IMR-90 (cell line): ENCODE measurements at regions not wholly inside any gene's neighbourhood (a gene's known extent, or its start where the extent isn't known, plus 50 kb on each side); places are given as distances from the start of the nearest gene placed in this dataset.

Experiments used
- ATAC-seq: fragments of 200-7000 bp; cut with Tn5 transposase; 2 replicates; pipeline ENCODE4 v1.9.1; 2020; ENCODE audit warnings: low read depth, mild to moderate bottlenecking, moderate library complexity
- BruUV-seq: library from RNA; stranded (reverse); fragments of 400-500 nt; replicated peaks from 2 replicates; lab custom pipeline; 2021; lab: Mats Ljungman, UMichigan
- CTCF ChIA-PET: fragments of 300-600 bp; formaldehyde crosslinking; extraction: SDS; loops from one replicate; lab custom pipeline; 2021; ENCODE audit warnings: antibody characterized with exemption; lab: Yijun Ruan, JAX
- POLR2A ChIA-PET: fragments of 300-600 bp; sonication (Branson Sonifier 250); formaldehyde crosslinking; loops from one replicate; lab custom pipeline; 2022; ENCODE audit warnings: antibody characterized with exemption; ENCODE audit not compliant: unreplicated experiment; lab: Charles Lee
- DNase-seq: peaks from one replicate; pipeline ENCODE4 v3.0.0; 2013
- H2AFZ ChIP-seq: replicated peaks from 2 replicates; pipeline ENCODE3; 2013; ENCODE audit warnings: low read length, mild to moderate bottlenecking; ENCODE audit not compliant: poor library complexity
- H2AK5ac ChIP-seq: 2 replicates; pipeline ENCODE4 v1.6.1; 2013; ENCODE audit warnings: low read depth, low read length, inconsistent platforms
- H2AK9ac ChIP-seq: replicated peaks from 2 replicates; pipeline ENCODE3; 2013; ENCODE audit warnings: mild to moderate bottlenecking, low read depth, low read length, moderate library complexity; ENCODE audit not compliant: poor library complexity
- H2BK120ac ChIP-seq: 2 replicates; pipeline ENCODE4 v1.6.1; 2013; ENCODE audit warnings: low read depth, low read length, inconsistent platforms
- H2BK15ac ChIP-seq: 3 replicates; pipeline ENCODE4 v1.6.1; 2013; ENCODE audit warnings: low read depth, low read length, inconsistent platforms
- H2BK20ac ChIP-seq: 2 replicates; pipeline ENCODE4 v1.6.1; 2013; ENCODE audit warnings: low read depth, mild to moderate bottlenecking, inconsistent platforms, low read length, moderate library complexity
- H2BK5ac ChIP-seq: 2 replicates; pipeline ENCODE4 v1.6.1; 2013; ENCODE audit warnings: mild to moderate bottlenecking, low read depth, low read length, inconsistent platforms; ENCODE audit not compliant: poor library complexity, severe bottlenecking
- H3K14ac ChIP-seq: replicated peaks from 2 replicates; pipeline ENCODE4 v1.6.1; 2013; ENCODE audit warnings: low read depth, low read length, inconsistent platforms
- H3K18ac ChIP-seq: 2 replicates; pipeline ENCODE4 v1.6.1; 2013; ENCODE audit warnings: low read depth, low read length, control low read depth
- H3K23ac ChIP-seq: 2 replicates; pipeline ENCODE4 v1.6.1; 2013; ENCODE audit warnings: low read depth, low read length, inconsistent platforms
- H3K27ac ChIP-seq: 2 replicates; pipeline ENCODE4 v1.5.1; 2013; ENCODE audit warnings: mild to moderate bottlenecking, control low read depth, low read length; ENCODE audit not compliant: insufficient read depth
- H3K27me3 ChIP-seq: 2 replicates; pipeline ENCODE4 v1.6.1; 2013; ENCODE audit warnings: low read length; ENCODE audit not compliant: control insufficient read depth, insufficient read depth
- H3K36me3 ChIP-seq: 2 replicates; pipeline ENCODE4 v1.6.1; 2013; ENCODE audit warnings: low read length, mixed read lengths; ENCODE audit not compliant: control insufficient read depth, insufficient read depth
- H3K4ac ChIP-seq: 2 replicates; pipeline ENCODE4 v1.6.1; 2013; ENCODE audit warnings: low read depth, low read length, inconsistent platforms
- H3K4me1 ChIP-seq: 2 replicates; pipeline ENCODE4 v1.6.1; 2013; ENCODE audit warnings: low read length, mixed read lengths; ENCODE audit not compliant: control insufficient read depth, insufficient read depth
- H3K4me2 ChIP-seq: 2 replicates; pipeline ENCODE4 v1.6.1; 2013; ENCODE audit warnings: low read depth, mild to moderate bottlenecking, control low read depth, low read length, moderate library complexity
- H3K4me3 ChIP-seq: 2 replicates; pipeline ENCODE4 v1.5.1; 2013; ENCODE audit warnings: low read depth, mild to moderate bottlenecking, control low read depth, low read length, moderate library complexity; ENCODE audit not compliant: insufficient read depth
- H3K56ac ChIP-seq: 2 replicates; pipeline ENCODE4 v1.6.1; 2013; ENCODE audit warnings: low read length, inconsistent platforms; ENCODE audit not compliant: insufficient read depth; ENCODE audit errors: extremely low read depth
- H3K79me1 ChIP-seq, 2 experiments: 2 replicates each; pipeline ENCODE4 v1.6.1; 2013; ENCODE audit warnings: low read length in 2 of 2, inconsistent platforms in 1 of 2, low read depth in 1 of 2
- H3K9ac ChIP-seq: 2 replicates; pipeline ENCODE4 v1.6.1; 2013; ENCODE audit warnings: low read depth, low read length, control low read depth
- H3K9me1 ChIP-seq: 2 replicates; pipeline ENCODE4 v1.6.1; 2013; ENCODE audit warnings: low read length, inconsistent platforms; ENCODE audit not compliant: insufficient read depth
- H3K9me3 ChIP-seq: 2 replicates; pipeline ENCODE4 v1.6.1; 2013; ENCODE audit warnings: low read length; ENCODE audit not compliant: control insufficient read depth, insufficient read depth
- H4K20me1 ChIP-seq: 2 replicates; pipeline ENCODE4 v1.6.1; 2013; ENCODE audit warnings: low read length, inconsistent platforms; ENCODE audit not compliant: insufficient read depth
- H4K5ac ChIP-seq: 2 replicates; pipeline ENCODE4 v1.6.1; 2013; ENCODE audit warnings: mild to moderate bottlenecking, low read depth, low read length, control low read depth
- H4K8ac ChIP-seq, 2 experiments: 2 replicates each; pipeline ENCODE4 v1.6.1; 2013; ENCODE audit warnings: low read depth in 2 of 2, low read length in 2 of 2, control low read depth in 1 of 2, inconsistent platforms in 1 of 2
- H4K91ac ChIP-seq: 2 replicates; pipeline ENCODE4 v1.6.1; 2013; ENCODE audit warnings: low read depth, low read length, inconsistent platforms; ENCODE audit not compliant: insufficient read depth
- MAZ ChIP-seq: IDR thresholded peaks from 2 replicates; pipeline ENCODE4 v1.6.1; 2012; ENCODE audit warnings: low read depth, mild to moderate bottlenecking, low read length, improper control_type of control experiment, moderate library complexity, borderline replicate concordance
- MXI1 ChIP-seq: IDR thresholded peaks from 2 replicates; pipeline ENCODE4 v1.6.1; 2012; ENCODE audit warnings: low read depth, mild to moderate bottlenecking, low read length, moderate library complexity, borderline replicate concordance
- RCOR1 ChIP-seq: IDR thresholded peaks from 2 replicates; pipeline ENCODE4 v1.6.1; 2012; ENCODE audit warnings: mild to moderate bottlenecking, low read length, improper control_type of control experiment; ENCODE audit not compliant: insufficient replicate concordance
- USF2 ChIP-seq: fragments of 150-350 bp; IDR thresholded peaks from 2 replicates; pipeline ENCODE4 v1.6.1; 2017; ENCODE audit warnings: mild to moderate bottlenecking, antibody characterized with exemption, low read length, low read depth
- WGBS, 2 experiments: methylation state at CpG; one replicate each; pipeline versions ENCODE4 v1.1.5 to v1.1.7; 2013; ENCODE audit warnings: missing lambda C conversion rate in 2 of 2; ENCODE audit not compliant: insufficient read length in 1 of 2; ENCODE audit errors: extremely low coverage in 2 of 2; 5-methylcytosine and 5-hydroxymethylcytosine counted together
- dilution Hi-C: fragments of 300-500 bp; cut with HindIII; formaldehyde crosslinking; loops from one replicate; pipeline ENCODE4 v1.14.3; 2018; ENCODE audit warnings: low sequenced_read_pairs; ENCODE audit not compliant: unreplicated experiment
- in situ Hi-C: fragments of 300-500 bp; cut with MboI; formaldehyde crosslinking; loops from 3 replicates; pipeline ENCODE4 v1.14.3; 2019; ENCODE audit warnings: low sequenced_read_pairs, inconsistent platforms, mixed read lengths
- intact Hi-C: fragments of 100-400 bp; cut with micrococcal nuclease; formaldehyde crosslinking; loops from 2 replicates; pipeline ENCODE4 v1.10.0; 2022

GRCh38 chr5:3249401-3249800 lies 346.2 kb upstream of the IRX1 start:
- DNase-seq (no peak), ATAC-seq (no peak)
- H3K4me2 ChIP-seq = no peak overlapping the region
- TF ChIP-seq MXI1 (no peak), MAZ (no peak), USF2 (no peak), RCOR1 (no peak)
- H2BK120ac ChIP-seq = no peak overlapping the region
- H3K4me3 ChIP-seq = no peak overlapping the region
- H4K91ac ChIP-seq = no peak overlapping the region
- H4K20me1 ChIP-seq = no peaks in the 10 kb centered on the region
- H3K9ac ChIP-seq = no peak overlapping the region
- no peak overlapping the region for H2BK5ac ChIP-seq
- no peak overlapping the region for H4K5ac ChIP-seq
- no peaks in the 10 kb centered on the region for H3K36me3 ChIP-seq
- H3K14ac ChIP-seq = no peak overlapping the region
- H4K8ac ChIP-seq = no peak overlapping the region
- H3K4ac ChIP-seq = no peak overlapping the region
- H3K27ac ChIP-seq = no peak overlapping the region
- H3K18ac ChIP-seq = no peak overlapping the region
- H2AK9ac ChIP-seq = no peak overlapping the region
- H3K56ac ChIP-seq = no peak overlapping the region
- POLR2A ChIA-PET = no interaction called here
- H2AFZ ChIP-seq = no peak overlapping the region
- in situ Hi-C loops (no loop called here), dilution Hi-C loops (no loop called here), intact Hi-C loops (no loop called here)
- no peak overlapping the region for H2BK20ac ChIP-seq
- H2AK5ac ChIP-seq = no peak overlapping the region
- H3K79me1 ChIP-seq = no peaks in the 10 kb centered on the region
- no peak overlapping the region for H3K23ac ChIP-seq
- WGBS, 2 experiments = no CpG with 5 or more reads among the region's 2 CpGs
- no peak overlapping the region for H2BK15ac ChIP-seq
- no TSS peak for BruUV-seq
- peaks cover 11% of the 10 kb centered on the region for H3K9me3 ChIP-seq
- H3K9me1 ChIP-seq = no peaks in the 10 kb centered on the region
- CTCF ChIA-PET = no interaction called here
- H3K4me1 ChIP-seq = no peaks in the 10 kb centered on the region
- no peaks in the 10 kb centered on the region for H3K27me3 ChIP-seq
